T follicular helper cell (primary cell): ENCODE measurements at regions not wholly inside any gene's neighbourhood (a gene's known extent, or its start where the extent isn't known, plus 50 kb on each side); places are given as distances from the start of the nearest gene placed in this dataset.

Source experiments
- DNase-seq: peaks from one replicate; pipeline ENCODE4 v3.0.0-alpha.2; 2020; ENCODE audit warnings: low read depth

DNA sequence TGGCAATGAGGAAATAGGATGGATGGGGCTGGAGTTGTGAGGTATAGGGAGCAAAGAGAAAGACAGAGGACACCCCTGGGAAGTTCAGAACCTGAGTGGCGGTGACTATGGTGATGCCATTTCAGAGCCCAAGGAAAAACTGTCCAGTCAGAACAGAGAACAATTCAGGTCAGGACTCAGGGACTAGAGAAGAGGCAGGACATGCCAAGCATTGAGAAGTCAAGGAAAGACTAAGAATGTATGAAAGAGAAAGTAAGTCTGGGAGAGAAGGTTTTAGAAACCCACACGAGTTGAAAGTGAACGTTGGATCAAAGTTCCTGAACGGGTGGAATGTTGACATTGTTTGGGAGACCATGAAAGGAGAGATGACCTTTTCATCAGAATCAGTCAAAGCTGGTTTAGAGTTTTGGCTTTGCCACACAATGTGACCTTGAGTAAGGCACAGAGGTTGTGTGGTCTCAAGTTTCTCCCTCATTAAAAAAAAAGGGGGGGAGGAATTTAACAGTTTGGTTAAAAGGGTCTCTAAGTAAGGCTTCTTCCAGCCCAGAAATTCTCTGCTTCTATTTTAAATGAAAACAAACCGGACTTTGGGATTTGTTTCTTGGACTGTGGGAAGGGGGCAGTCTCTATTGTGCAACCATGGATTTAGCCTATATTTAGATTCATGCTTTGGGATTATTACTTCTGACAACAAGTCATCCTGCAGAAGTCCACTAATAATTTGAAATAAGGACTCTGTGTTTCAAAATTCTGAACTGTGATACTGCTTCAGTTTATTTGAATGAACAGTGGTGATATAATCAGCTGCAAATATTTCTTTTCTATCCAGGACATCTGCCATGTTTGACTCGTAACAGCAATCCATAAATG lies 315.9 kb upstream of the TBL1XR1 start:
- no peak for DNase-seq

DNA sequence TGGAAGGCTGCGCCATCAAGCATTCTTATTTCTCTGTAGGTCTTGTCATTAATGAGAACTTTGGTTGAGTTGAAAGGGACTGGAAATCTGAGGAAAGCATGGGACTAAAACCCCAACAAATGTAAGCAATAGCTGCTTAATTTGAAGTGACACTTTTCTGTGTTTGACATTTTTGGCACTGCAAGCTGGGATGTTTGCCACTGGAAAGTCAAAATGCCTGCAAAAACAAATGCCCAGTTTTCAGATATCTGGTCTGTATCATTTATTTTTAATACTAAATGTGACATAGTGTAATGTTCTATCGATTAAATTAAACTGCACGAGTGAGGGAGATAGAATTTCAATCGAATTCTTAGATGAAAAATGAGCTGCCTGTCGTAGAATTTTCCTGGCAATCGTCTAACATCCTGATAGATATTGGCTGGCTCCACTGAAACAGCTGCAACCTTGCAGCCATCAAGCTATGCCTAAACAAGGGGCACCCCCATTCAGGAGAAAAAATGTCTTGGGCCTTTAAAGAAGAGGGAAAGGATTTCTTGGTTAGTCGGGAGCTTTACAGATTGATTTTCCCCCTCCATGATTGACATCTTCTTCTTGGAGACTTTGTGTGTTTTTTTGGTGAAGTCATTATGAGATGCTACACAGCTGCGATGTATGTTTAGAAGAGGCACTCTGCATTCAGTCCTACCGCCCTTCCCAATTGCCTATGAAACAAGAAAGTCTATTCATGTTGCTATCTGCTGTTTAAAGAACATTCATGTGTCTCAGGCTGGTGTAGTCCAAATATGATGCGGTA lies 316.7 kb upstream of the TBL1XR1 start:
- DNase-seq, result no peak

DNA sequence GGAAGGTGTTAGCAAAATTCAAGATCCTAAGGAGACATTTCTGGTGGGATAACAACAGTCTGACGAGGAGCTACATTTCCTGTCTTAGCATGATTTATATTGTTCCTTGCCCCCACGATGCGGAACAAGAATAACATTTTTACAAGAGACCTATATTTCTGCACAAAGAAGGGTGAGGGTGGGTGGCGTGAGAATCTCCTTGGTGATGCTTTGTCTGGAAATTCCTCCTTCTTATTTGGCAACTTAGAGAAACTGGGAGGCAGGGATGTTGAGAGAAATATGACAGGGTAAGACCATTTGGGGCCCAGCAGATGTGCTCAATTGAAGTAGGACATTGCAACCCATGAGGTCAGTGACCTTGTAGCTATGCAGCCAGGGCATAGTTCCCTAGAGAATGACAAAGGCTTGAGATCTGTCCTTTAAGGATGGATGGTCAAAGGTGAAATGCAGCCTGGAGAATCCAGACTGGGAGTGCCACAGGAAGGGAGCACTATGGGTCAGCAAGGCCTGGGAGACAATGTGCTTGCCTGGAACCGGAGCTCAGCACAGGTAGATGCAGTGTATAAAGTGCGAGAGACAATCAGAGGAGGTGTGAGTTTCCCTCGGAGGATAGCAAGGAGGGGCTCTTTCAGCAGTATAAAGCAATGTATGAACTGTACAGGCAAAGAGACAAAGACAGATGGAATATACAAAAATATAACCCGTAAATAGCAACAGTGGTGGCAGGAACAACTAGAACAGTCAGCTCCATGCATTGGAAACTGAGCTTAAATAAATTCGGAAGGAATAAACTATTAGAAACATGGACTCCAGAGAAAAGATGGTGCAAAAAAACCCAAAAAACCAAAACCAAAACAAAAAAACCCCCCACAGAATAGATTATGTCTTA lies 317.6 kb upstream of the TBL1XR1 start:
- DNase-seq, result no peak

DNA sequence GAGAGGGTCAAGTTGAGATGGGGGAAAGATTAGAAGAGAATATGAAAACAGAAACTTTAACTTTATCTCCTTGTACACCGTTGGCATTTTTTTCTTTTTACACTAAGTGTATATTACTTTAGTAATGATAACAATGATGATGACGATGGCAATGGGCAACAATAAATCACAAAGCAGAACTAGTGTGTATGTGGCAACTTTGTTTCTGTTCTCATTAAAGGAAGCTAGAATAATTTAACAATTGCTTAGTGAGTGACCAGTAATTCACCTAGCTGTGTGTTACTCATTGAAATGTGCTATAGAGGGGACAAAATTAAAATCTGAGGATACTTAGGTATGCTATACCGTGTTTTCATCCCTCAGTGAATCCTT lies 318.5 kb upstream of the TBL1XR1 start:
- DNase-seq, result no peak

DNA sequence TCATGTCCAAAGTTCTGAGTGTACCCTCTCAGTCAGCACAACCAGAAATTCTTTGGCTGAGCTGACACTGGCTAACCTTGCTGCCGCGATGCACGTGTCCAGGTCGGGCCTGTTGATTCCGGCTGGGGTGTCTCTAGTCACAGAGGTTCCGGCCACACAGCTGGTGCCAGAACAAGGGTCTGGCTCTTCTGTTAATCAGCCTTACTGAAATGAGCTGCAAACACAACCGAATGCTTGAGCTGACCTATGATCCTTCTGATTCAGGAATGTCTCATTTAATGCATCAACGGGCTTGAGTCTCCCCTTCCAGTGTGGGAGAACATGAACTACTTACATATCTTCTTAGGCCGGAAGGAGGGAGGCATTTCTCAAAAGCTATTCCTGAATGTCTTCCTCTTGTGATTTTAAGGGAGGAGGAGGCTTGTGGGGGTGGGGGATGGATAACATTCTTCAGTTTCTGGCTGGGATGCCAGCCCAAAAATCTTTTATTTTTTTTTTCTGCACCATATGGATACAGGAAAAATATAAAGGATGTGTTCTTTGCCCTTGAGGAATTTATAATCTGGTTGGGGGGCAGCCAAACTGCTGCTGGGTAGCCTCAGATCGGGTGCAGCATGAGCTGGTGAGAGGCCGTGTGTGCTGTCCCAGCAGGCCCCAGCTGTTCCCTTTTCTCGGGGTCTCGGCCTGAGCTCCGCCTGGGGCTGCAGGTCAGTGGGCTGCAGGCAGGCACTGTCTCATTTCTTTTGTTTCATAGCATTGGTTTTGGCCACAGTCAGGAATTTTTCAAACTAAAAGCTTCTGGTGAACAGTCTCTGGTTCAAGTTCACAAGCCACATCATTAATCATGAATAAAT lies 319.1 kb upstream of the TBL1XR1 start:
- DNase-seq, result no peak

DNA sequence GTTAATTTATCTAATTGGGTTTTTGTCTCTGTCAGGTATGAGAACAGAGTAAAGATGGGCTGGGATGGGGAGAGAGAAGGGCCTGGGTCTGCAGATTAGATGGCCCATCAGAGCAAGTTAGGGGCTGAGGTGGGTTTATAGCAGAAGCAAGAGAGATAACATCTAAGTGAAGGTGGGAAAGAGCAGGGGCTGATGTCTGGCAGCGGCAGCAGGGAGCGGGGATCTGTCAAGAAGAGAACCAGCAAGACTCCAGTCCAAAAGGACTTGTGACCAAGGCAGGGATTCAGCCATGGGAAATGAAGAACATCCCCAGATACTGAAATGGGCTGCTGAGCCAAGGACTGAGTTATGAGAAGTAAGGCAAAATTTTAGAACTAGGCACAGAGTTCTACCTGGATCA lies 320.6 kb upstream of the TBL1XR1 start:
- no peak for DNase-seq

DNA sequence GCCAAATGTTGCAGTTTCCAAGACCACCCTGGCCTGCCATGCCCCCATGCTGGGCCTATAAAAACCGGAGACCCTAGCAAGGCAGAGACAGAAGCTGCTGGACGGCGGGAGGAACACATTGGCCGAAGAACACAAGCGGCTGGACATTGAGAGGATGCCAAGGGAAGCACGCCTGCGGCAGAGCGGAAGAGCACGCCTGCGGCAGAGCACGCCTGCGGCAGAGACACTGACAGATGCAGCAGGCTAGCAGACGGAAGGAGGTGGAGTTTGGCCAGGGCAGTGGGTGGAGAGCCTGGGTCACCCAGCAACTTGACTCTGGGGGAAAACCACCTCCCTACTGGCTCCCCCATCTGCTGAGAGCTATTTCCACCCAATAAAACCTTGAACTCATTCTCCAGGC lies 322.3 kb upstream of the TBL1XR1 start:
- no peak for DNase-seq

DNA sequence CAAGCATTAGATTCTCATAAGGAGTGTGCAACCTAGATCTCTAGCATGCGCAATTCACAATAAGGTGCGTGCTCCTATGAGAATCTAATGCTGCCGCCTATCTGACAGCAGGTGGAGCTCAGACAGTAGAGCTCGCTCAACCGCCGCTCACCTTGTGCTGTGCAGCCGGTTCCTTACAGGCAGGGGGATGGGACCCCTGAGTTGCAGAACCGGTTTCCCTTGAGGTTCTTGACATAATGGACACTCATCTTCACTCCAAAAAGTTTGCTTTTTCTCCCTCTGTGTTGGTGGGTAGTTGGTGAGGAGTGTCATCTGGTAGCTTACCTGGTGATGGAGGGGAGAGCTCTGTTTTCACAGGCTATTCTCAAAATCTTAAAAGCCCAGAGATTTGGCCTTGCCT lies 324.0 kb upstream of the TBL1XR1 start:
- DNase-seq, result no peak

DNA sequence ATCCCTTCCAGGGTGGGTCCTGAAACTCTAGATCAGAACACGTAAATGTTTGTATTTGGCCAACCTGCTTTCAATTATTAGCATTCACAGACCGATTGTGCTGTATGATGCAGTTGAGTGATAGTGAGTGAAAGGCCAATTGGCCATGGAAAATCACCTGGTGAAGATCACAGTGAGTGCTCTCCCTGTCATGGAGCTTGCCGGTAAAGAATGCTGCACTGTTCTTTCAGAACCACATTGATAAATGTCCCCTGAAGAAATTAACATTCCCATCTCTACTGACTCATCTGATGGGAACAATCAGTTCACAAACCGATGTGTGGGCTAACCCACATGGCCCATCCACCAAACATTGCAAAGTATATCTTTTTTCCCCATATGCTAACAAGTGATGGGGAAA lies 324.8 kb upstream of the TBL1XR1 start:
- no peak for DNase-seq

DNA sequence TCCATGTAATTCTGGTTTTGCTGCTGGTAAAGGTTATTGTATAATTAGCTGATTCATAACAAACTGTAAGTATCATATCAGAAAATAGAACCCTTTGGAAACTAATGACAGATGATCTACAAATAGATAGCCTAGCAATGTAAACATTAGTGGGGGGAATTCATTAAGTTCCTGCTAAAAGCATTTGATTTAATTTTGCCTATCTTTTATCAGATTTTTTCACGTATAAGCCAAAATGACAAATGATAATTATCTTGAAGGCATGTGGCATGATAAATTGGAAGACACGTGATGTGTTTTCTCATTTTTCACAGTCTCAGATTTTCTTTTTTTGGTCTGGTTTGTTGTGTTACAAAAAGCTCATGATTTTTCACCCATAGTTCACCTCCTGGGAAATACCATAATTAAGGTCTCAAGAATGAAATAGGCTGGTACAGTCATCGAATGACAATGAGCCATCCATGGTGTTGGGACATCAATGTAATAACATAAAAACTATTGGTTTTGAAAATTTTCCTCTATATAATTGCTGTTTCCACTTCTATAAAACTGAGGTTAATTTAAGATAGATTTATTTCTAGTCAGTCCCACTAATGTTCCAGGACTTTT lies 325.9 kb upstream of the TBL1XR1 start:
- DNase-seq, result no peak

DNA sequence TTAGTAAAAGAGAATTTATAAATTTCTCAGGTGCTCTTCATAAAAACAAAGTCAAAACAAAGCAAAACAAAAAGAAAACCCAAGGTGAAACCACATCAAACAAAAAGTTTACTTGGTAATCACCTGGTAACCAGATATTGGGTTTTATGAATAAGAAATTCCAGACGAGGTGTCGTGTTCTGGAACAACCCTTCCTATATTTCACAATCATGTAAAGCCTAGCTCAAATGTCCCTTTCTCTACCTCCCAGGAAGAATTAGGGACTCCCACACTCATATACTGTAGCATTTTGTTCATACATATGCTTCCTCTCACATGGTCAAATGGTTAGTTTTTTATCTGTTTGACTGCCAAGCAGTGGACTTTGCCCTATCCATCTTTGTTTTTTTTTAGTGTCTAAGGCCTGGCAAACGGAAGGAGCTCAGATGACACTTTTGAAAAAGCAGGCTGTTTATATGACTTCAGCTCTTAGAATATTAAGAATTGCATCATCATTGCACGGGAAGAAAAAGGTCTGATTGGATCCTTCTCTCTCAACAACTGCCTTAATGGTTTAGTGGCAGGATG lies 326.7 kb upstream of the TBL1XR1 start:
- no peak for DNase-seq

DNA sequence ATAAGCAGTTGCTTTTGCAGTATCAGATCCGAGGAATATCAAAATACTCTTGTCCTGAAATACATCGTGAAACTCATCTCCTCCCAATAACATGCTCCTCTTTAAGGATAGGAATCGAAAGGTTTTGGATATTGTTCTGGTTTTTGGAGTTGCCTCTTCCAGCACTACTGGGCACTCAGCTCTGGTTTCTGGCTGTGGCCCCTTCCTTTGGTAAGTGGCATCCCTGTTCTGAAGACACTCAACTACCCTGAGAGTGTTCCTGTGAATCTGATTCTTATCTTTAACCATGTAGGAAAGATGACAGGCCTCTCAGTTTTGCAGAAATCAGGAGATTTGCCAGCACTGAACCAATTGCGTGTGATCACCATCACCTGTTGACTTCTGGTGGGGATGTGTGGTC lies 327.5 kb upstream of the TBL1XR1 start:
- DNase-seq, result no peak

DNA sequence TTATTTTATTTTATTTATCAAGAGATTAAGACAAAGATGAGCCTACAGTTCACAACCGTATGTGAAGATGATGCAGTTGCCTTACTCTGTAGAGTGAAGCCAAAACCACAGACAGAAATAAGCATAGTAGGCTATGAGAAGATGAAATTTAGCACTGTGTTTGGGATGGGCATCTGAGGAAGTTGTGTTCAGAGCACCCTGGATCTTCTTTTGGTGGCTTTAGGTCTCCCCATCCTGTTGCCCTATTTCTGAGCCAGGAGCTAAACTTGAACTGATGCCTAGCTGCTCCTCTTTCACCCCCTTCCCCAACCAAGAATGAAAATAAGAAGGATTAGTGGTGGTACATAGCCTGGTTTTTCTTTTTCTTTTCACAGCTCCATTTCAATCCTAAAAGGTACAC lies 328.1 kb upstream of the TBL1XR1 start:
- DNase-seq, result no peak

DNA sequence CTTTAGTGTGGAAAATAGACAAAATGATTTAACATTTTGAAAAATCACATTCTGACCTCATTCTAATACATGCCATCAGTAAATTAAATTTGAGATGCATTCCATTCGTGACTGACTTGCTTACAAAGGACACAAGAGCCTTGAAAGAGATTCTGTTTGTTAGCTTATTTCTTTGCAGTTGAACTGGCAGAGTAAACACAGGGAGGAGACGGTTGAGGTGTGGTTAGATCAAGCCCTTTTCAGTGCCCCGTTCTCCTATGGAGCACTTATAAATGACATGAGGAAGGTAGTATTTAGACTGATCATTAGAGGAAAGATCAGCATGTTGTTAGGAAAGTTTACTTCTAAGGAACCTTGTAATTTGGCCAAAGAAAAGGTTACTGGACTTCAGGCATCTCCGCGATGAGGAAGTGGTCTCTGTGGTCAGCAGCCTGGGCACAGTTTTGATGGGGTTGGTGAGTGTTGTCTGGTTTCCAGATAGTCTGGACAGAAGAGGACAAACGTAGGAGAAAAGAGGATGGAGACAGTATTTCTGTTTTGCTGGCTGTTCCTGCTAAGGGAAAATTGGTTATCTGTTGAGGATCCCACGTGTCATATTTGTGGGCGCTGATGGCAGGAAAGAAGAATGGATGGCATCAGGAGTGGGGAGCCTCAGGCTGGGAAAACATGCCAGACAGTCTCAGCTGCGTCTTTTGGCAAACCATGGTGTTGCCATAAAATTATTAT lies 328.9 kb upstream of the TBL1XR1 start:
- no peak for DNase-seq

DNA sequence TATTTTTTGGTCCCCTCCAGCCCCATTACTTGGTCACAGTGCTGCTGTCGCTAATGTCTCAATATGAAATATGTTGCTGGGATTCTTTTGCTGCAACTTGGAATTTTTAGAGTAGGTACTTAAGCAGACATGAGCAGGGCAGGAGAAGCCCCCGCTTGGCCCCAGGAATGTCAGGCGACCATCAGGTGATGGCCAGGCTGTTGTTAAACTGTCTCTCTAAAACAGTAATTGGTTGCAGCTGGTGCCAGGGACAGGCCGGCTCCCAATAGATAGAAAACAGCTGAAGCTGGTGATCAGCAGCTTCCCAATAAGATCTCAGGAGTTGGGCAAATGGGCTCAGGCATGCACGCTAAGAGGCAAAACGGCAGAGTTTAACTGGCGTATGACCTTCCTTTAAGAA lies 329.9 kb upstream of the TBL1XR1 start:
- DNase-seq, result no peak

DNA sequence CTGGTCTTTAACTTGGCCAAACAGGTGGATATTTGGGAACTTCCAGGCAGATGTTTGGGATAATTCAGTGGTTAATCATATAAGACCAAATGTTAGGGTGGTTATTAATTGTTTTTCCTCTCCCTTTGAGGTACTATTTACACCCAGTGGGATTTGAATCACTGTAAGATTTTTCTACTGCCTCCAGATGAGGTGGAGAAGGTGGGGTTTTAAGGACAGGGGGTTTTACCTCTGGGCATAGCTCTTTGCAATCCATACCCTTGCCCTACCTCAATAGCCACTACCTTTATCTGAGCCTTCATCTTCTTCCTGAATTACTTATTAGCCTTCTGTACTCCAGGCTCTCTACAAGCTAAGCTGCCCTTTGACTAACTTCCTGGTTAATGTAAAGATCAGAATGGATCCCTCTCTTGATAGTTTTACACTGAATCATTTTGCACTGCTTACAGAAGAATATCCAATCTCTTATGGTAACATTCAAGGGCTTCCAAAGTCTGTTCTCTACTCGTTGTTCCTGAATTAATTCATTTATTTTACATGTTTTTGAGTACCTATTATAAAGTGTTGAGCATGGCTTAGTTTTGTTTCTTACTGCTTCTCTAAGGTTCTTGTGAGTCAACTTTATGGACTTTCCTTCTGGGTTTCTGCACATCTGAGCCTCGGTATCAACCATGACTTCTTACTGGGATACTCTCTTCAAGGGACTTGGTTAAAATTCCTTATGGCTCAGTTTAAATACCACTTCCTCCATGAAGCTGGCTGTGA lies 331.2 kb upstream of the TBL1XR1 start:
- DNase-seq, result no peak

DNA sequence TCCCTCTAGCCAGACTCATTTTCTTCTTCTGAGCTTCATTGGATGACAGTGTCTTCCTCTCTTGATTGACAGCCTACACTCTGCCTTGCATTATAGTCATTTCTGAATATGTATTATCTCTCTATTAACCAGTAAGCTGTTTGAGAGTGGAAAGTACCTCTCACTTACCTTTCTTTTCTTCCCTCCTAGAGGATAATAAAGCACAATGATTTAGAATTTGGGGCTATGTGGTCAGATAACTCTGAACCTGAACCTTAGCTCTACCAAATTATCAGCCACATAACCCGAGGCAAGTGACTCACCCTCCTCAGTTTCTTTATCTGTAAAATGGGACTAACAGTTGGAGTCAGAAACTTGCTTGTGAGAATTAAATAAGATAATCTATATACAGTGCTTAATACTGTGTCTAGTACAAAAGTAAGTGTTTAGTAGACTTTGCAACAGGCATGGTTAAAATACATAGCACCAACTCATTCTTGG lies 331.8 kb upstream of the TBL1XR1 start:
- no peak for DNase-seq

DNA sequence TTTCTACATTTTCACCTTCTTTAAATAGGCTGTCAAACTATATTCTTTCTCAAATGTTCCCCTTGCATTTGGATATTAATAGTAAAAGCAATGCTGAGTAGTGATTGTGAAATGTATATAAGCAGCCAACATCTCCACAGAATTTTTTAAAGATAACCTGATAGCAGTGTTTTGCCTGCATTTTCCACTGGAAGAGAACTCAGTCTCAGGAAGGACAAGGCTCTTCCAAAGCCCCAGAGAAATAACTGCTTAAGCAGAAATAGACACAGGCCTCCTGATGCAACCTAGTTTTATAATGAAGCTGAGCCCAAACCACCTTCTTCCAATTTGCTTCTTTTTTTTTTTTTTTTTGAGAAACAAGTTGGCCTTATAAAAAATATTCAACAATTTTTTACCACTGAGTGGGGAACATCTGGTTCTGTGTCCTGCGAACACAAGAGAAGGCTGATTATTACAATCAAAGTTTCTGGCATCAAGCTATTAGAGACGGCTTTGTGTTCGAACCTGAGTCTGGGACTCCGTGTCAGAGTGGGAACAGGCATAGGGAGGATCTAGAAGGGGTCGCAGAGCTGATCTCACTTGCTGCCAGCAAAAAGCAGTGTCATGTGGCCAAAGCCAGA lies 332.5 kb upstream of the TBL1XR1 start:
- DNase-seq, result no peak

DNA sequence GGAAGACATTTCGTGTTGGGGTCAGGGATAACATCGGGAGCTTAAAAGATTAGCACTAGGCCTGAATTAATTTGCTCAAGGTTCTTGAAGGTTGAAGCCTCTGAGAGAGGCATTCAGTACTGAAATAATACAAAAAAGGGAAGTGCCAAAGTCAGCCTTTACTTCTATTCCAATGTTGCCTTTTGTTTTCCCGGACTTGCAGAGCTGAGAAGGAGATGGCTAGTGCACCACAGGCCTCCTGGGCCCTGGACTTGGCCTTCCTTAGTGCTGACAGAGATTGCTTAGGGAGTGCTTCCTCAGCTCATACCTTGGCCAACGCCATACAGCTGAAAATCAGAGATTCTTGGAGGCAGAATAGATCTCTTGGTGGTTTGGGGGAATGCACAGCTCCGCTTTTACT lies 333.6 kb upstream of the TBL1XR1 start:
- no peak for DNase-seq
